Panc1 (cell line): ENCODE measurements at regions not wholly inside any gene's neighbourhood (a gene's known extent, or its start where the extent isn't known, plus 50 kb on each side); places are given as distances from the start of the nearest gene placed in this dataset.

Experiments used
- CTCF ChIP-seq: fragments of 450-650 bp; IDR thresholded peaks from 2 replicates; pipeline ENCODE4 v1.5.1; 2017; ENCODE audit warnings: mild to moderate bottlenecking
- REST ChIP-seq, 2 experiments: IDR thresholded peaks; 2 replicates each; pipeline ENCODE4 v1.6.1; 2011 to 2012; ENCODE audit warnings: low read depth in 2 of 2, control low read depth in 1 of 2, low read length in 1 of 2, mild to moderate bottlenecking in 1 of 2, moderate library complexity in 1 of 2; ENCODE audit not compliant: insufficient read depth in 1 of 2

GRCh38 chr20:51310216-51310615, 232.3 kb downstream of the NFATC2 start:
- TF ChIP-seq CTCF = no peak
- no peak for TF ChIP-seq REST (IDR thresholded peaks at IDR 0.05; ENCODE audit: insufficient read depth in 1 of 2, low read depth in 2 of 2, low read length in 1 of 2)
